KBM-7 (cell line): ENCODE measurements at regions not wholly inside any gene's neighbourhood (a gene's known extent, or its start where the extent isn't known, plus 50 kb on each side); places are given as distances from the start of the nearest gene placed in this dataset.

Experiments used
- DNase-seq: peaks from one replicate; pipeline ENCODE4 v3.0.0-alpha.2; 2015
- in situ Hi-C: fragments of 300-500 bp; cut with MboI; formaldehyde crosslinking; loops from 2 replicates; pipeline ENCODE4 v1.14.3; 2020; ENCODE audit warnings: low sequenced_read_pairs, low pct_unique_long_range_greater_than_20kb, mixed read lengths

- no peak for DNase-seq
Observed at GRCh38 chr13:99805361-99805760, 166.2 kb downstream of the ZIC5 start.

GRCh38 chr13:99803141-99803540 is 168.4 kb downstream of the ZIC5 start:
- DNase-seq = no peak
- in situ Hi-C loops = no loop called here

More at GRCh38 chr13:99805361-99805760, 166.2 kb downstream of the ZIC5 start:
- in situ Hi-C loops = no loop called here

- DNase-seq = no peak
- in situ Hi-C loops = no loop called here
Observed at GRCh38 chr13:99802416-99802815, 169.2 kb downstream of the ZIC5 start.

GRCh38 chr13:99800951-99801350 is 170.6 kb downstream of the ZIC5 start:
- in situ Hi-C loops = no loop called here
- DNase-seq = no peak

GRCh38 chr13:99800011-99800410 is 171.6 kb downstream of the ZIC5 start:
- DNase-seq = no peak
- in situ Hi-C loops = no loop called here

- in situ Hi-C loops = no loop called here
- DNase-seq = no peak
Observed at GRCh38 chr13:99798756-99799155, 172.8 kb downstream of the ZIC5 start.

GRCh38 chr13:99797691-99798090 is 173.9 kb downstream of the ZIC5 start:
- DNase-seq = no peak
- in situ Hi-C loops = no loop called here

GRCh38 chr13:99796175-99796819 is 175.3 kb downstream of the ZIC5 start:
- DNase-seq = peak; percentile 43
- in situ Hi-C loops = no loop called here

GRCh38 chr13:99792079-99792921 is 179.3 kb downstream of the ZIC5 start:
- in situ Hi-C loops = no loop called here
- DNase-seq = no peak

- in situ Hi-C loops = no loop called here
- DNase-seq = no peak
Observed at GRCh38 chr13:99782669-99783068, 188.9 kb downstream of the ZIC5 start.

- in situ Hi-C loops = no loop called here
- no peak for DNase-seq
Observed at GRCh38 chr13:99778500-99778899, 193.1 kb downstream of the ZIC5 start.

GRCh38 chr13:99777873-99778272 is 193.7 kb downstream of the ZIC5 start:
- in situ Hi-C loops = no loop called here
- no peak for DNase-seq

- no peak for DNase-seq
- in situ Hi-C loops = no loop called here
Observed at GRCh38 chr13:99774644-99775043, 196.9 kb downstream of the ZIC5 start.

- no peak for DNase-seq
- in situ Hi-C loops = no loop called here
Observed at GRCh38 chr13:99768986-99769385, 202.6 kb downstream of the ZIC5 start.

- in situ Hi-C loops = no loop called here
- DNase-seq = no peak
Observed at GRCh38 chr13:99766641-99767045, 204.9 kb downstream of the ZIC5 start.

- no peak for DNase-seq
- in situ Hi-C loops = no loop called here
Observed at GRCh38 chr13:99765869-99766268, 205.7 kb downstream of the ZIC5 start.

- DNase-seq = no peak
- in situ Hi-C loops = no loop called here
Observed at GRCh38 chr13:99760456-99760855, 211.1 kb downstream of the ZIC5 start.

- in situ Hi-C loops = no loop called here
- DNase-seq = no peak
Observed at GRCh38 chr13:99759163-99759552, 212.4 kb downstream of the ZIC5 start.

GRCh38 chr13:99758460-99759162 is 213.0 kb downstream of the ZIC5 start:
- peak; percentile 14 for DNase-seq
- in situ Hi-C loops = no loop called here
